GM23338 (cell line): ENCODE measurements at regions not wholly inside any gene's neighbourhood (a gene's known extent, or its start where the extent isn't known, plus 50 kb on each side); places are given as distances from the start of the nearest gene placed in this dataset.

ENCODE experiments used
- CTCF ChIP-seq, 2 experiments: fragments of 200-600 bp in 1 of 2; sonication (generic) in 1 of 2; conservative IDR thresholded peaks; 2 replicates each; pipeline versions ENCODE4 v1.5.1 to v1.6.1; 2016 to 2017; ENCODE audit warnings: antibody characterized with exemption in 2 of 2, low read depth in 2 of 2, mild to moderate bottlenecking in 2 of 2, moderate library complexity in 1 of 2
- ETS1 ChIP-seq: IDR thresholded peaks from 2 replicates; pipeline ENCODE4 v1.6.1; 2016; ENCODE audit warnings: antibody characterized with exemption
- EZH2 ChIP-seq: fragments of 200-600 bp; sonication (generic); IDR thresholded peaks from one replicate; pipeline ENCODE4 v1.8.0; 2017; ENCODE audit warnings: antibody characterized with exemption, mild to moderate bottlenecking, low read depth; ENCODE audit not compliant: unreplicated experiment
- EZH2phosphoT487 ChIP-seq: fragments of 200-600 bp; sonication (generic); IDR thresholded peaks from one replicate; pipeline ENCODE4 v1.8.1; 2018; ENCODE audit warnings: antibody characterized with exemption; ENCODE audit not compliant: unreplicated experiment
- JUNB ChIP-seq: IDR thresholded peaks from one replicate; pipeline ENCODE4 v1.6.1; 2016; ENCODE audit warnings: antibody characterized with exemption; ENCODE audit not compliant: unreplicated experiment
- NANOG ChIP-seq: IDR thresholded peaks from 2 replicates; pipeline ENCODE4 v1.6.1; 2016; ENCODE audit warnings: antibody characterized with exemption, borderline replicate concordance
- POLR2AphosphoS5 ChIP-seq: IDR thresholded peaks from 2 replicates; pipeline ENCODE4 v1.6.1; 2016; ENCODE audit warnings: antibody characterized with exemption, low read depth
- STAT1 ChIP-seq: IDR thresholded peaks from one replicate; pipeline ENCODE4 v1.6.1; 2016; ENCODE audit warnings: antibody characterized with exemption; ENCODE audit not compliant: unreplicated experiment
- ZNF114 ChIP-seq: fragments of 250-450 bp; sonication (Bioruptor Pico); IDR thresholded peaks from 2 replicates; pipeline ENCODE4 v1.5.0; 2020; ENCODE audit warnings: mild to moderate bottlenecking, moderate library complexity
- ZNF331 ChIP-seq: fragments of 250-450 bp; sonication (Bioruptor Pico); IDR thresholded peaks from 2 replicates; pipeline ENCODE4 v1.5.0; 2020; ENCODE audit warnings: low read depth, mild to moderate bottlenecking, moderate library complexity
- TF ChIP-seq, protein P1 (sequence below): fragments of 250-450 bp; sonication (Bioruptor Pico); IDR thresholded peaks from 2 replicates; pipeline ENCODE4 v1.5.0; 2020; ENCODE audit warnings: mild to moderate bottlenecking, moderate library complexity

DNA sequence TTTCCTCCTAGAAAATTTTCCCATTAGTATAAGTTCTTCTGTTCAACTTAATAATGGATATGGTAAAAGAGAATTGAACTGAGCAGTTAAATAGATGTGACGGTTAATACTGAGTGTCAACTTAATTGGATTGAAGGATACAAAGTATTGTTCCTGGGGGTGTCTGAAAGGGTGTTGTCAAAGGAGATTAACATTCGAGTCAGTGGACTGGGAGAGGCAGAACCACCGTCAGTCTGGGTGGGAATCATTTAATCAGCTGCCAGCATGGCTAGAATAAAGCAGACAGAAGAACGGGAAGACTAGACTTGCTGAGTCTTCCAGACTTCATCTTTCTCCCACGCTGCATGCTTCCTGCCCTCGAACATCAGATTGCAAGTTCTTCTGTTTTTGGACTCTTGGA, 689.6 kb upstream of the CDH10 start (continued):
- TF ChIP-seq, protein P1, sequence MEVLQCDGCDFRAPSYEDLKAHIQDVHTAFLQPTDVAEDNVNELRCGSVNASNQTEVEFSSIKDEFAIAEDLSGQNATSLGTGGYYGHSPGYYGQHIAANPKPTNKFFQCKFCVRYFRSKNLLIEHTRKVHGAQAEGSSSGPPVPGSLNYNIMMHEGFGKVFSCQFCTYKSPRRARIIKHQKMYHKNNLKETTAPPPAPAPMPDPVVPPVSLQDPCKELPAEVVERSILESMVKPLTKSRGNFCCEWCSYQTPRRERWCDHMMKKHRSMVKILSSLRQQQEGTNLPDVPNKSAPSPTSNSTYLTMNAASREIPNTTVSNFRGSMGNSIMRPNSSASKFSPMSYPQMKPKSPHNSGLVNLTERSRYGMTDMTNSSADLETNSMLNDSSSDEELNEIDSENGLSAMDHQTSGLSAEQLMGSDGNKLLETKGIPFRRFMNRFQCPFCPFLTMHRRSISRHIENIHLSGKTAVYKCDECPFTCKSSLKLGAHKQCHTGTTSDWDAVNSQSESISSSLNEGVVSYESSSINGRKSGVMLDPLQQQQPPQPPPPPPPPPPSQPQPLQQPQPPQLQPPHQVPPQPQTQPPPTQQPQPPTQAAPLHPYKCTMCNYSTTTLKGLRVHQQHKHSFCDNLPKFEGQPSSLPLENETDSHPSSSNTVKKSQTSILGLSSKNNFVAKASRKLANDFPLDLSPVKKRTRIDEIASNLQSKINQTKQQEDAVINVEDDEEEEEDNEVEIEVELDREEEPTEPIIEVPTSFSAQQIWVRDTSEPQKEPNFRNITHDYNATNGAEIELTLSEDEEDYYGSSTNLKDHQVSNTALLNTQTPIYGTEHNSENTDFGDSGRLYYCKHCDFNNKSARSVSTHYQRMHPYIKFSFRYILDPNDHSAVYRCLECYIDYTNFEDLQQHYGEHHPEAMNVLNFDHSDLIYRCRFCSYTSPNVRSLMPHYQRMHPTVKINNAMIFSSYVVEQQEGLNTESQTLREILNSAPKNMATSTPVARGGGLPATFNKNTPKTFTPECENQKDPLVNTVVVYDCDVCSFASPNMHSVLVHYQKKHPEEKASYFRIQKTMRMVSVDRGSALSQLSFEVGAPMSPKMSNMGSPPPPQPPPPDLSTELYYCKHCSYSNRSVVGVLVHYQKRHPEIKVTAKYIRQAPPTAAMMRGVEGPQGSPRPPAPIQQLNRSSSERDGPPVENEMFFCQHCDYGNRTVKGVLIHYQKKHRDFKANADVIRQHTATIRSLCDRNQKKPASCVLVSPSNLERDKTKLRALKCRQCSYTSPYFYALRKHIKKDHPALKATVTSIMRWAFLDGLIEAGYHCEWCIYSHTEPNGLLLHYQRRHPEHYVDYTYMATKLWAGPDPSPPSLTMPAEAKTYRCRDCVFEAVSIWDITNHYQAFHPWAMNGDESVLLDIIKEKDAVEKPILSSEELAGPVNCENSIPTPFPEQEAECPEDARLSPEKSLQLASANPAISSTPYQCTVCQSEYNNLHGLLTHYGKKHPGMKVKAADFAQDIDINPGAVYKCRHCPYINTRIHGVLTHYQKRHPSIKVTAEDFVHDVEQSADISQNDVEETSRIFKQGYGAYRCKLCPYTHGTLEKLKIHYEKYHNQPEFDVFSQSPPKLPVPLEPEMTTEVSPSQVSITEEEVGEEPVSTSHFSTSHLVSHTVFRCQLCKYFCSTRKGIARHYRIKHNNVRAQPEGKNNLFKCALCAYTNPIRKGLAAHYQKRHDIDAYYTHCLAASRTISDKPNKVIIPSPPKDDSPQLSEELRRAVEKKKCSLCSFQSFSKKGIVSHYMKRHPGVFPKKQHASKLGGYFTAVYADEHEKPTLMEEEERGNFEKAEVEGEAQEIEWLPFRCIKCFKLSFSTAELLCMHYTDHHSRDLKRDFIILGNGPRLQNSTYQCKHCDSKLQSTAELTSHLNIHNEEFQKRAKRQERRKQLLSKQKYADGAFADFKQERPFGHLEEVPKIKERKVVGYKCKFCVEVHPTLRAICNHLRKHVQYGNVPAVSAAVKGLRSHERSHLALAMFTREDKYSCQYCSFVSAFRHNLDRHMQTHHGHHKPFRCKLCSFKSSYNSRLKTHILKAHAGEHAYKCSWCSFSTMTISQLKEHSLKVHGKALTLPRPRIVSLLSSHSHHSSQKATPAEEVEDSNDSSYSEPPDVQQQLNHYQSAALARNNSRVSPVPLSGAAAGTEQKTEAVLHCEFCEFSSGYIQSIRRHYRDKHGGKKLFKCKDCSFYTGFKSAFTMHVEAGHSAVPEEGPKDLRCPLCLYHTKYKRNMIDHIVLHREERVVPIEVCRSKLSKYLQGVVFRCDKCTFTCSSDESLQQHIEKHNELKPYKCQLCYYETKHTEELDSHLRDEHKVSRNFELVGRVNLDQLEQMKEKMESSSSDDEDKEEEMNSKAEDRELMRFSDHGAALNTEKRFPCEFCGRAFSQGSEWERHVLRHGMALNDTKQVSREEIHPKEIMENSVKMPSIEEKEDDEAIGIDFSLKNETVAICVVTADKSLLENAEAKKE (CRISPR knock-in tag), result no peak
- no peak for TF ChIP-seq EZH2phosphoT487
- no peak for TF ChIP-seq ZNF331 (CRISPR knock-in tag)
- TF ChIP-seq NANOG, result no peak
- no peak for TF ChIP-seq CTCF (conservative IDR thresholded peaks at IDR 0.05; ENCODE audit: low read depth in 2 of 2)
- TF ChIP-seq ZNF114, result no peak
- TF ChIP-seq ETS1, result no peak
- TF ChIP-seq JUNB, result no peak
- TF ChIP-seq STAT1, result no peak
- no peak for TF ChIP-seq POLR2AphosphoS5
- no peak for TF ChIP-seq EZH2
